ENCODE measurements at regions not wholly inside any gene's neighbourhood (a gene's known extent, or its start where the extent isn't known, plus 50 kb on each side); places are given as distances from the start of the nearest gene placed in this dataset.

DNA sequence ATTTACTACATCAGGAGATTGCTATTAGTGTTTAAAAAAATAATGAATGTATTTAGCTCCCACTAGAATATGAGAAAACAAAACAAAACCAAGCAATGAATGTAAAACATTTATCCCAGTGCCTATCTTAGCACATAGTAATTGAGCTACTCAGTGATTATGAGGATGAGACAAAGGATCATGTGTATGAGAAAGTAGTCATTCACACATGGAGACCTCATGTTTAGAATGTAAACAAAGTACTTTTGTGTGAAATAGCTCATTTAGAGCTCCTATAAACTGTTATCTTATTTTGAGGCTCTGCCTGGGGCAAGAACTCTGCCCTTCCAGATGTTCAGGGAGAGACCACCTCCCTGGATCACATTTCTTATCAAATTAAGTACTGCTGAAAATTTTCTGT lies 236.8 kb downstream of the LRRN1 start:
- DNase-seq: no peak
- no TSS peak for BruUV-seq (replicated peaks)
- ChIA-PET POLR2A (ENCODE audit: unreplicated experiment) (no interaction called here), CTCF (no interaction called here)
- H2BK120ac ChIP-seq (ENCODE audit: low read depth, low read length): no peak overlapping the region
- no peak overlapping the region for H2BK20ac ChIP-seq (ENCODE audit: low read depth, low read length)
- in situ Hi-C loops (cut with MboI; ENCODE audit: low sequenced_read_pairs): no loop called here
- dilution Hi-C loops (cut with HindIII; ENCODE audit: low sequenced_read_pairs, unreplicated experiment): no loop called here
- H3K9me1 ChIP-seq (ENCODE audit: insufficient read depth, low read length): no peaks in the 10 kb centered on the region
- no peak overlapping the region for H3K4ac ChIP-seq (ENCODE audit: low read depth, low read length)
- intact Hi-C loops (cut with micrococcal nuclease): no loop called here
- no peak for ATAC-seq (ENCODE audit: low read depth)
- no peak overlapping the region for H3K18ac ChIP-seq (ENCODE audit: low read depth, low read length)
- H3K23ac ChIP-seq (ENCODE audit: low read depth, low read length): no peak overlapping the region
- H3K79me1 ChIP-seq (ENCODE audit: low read depth in 1 of 2, low read length in 2 of 2): no peaks in the 10 kb centered on the region
- no peaks in the 10 kb centered on the region for H3K36me3 ChIP-seq (ENCODE audit: control insufficient read depth, insufficient read depth, low read length)
- H2AFZ ChIP-seq (replicated peaks; ENCODE audit: low read length, poor library complexity): no peak overlapping the region
- no peaks in the 10 kb centered on the region for H4K20me1 ChIP-seq (ENCODE audit: insufficient read depth, low read length)
- no peak overlapping the region for H4K91ac ChIP-seq (ENCODE audit: insufficient read depth, low read depth, low read length)
- no peak overlapping the region for H2BK15ac ChIP-seq (ENCODE audit: low read depth, low read length)
- H3K4me1 ChIP-seq (ENCODE audit: control insufficient read depth, insufficient read depth, low read length): no peaks in the 10 kb centered on the region
- no peak overlapping the region for H3K56ac ChIP-seq (ENCODE audit: extremely low read depth, insufficient read depth, low read length)
- no peak overlapping the region for H4K8ac ChIP-seq (ENCODE audit: low read depth in 2 of 2, low read length in 2 of 2)
- H2AK5ac ChIP-seq (ENCODE audit: low read depth, low read length): no peak overlapping the region
- no peak overlapping the region for H4K5ac ChIP-seq (ENCODE audit: low read depth, low read length)
- no peak overlapping the region for H2AK9ac ChIP-seq (replicated peaks; ENCODE audit: low read depth, low read length, poor library complexity)
- H2BK5ac ChIP-seq (ENCODE audit: low read depth, low read length, poor library complexity, severe bottlenecking): no peak overlapping the region
- no peaks in the 10 kb centered on the region for H3K27me3 ChIP-seq (ENCODE audit: control insufficient read depth, insufficient read depth, low read length)
- no peak overlapping the region for H3K9ac ChIP-seq (ENCODE audit: low read depth, low read length)
- no peak overlapping the region for H3K14ac ChIP-seq (replicated peaks; ENCODE audit: low read depth, low read length)
- TF ChIP-seq, protein P1, sequence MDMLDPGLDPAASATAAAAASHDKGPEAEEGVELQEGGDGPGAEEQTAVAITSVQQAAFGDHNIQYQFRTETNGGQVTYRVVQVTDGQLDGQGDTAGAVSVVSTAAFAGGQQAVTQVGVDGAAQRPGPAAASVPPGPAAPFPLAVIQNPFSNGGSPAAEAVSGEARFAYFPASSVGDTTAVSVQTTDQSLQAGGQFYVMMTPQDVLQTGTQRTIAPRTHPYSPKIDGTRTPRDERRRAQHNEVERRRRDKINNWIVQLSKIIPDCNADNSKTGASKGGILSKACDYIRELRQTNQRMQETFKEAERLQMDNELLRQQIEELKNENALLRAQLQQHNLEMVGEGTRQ (IDR thresholded peaks at IDR 0.05; ENCODE audit: low read depth, low read length): no peak
- TF ChIP-seq RCOR1 (IDR thresholded peaks at IDR 0.05; ENCODE audit: insufficient replicate concordance, low read length) (no peak), FOS (IDR thresholded peaks at IDR 0.05; ENCODE audit: low read depth, low read length) (no peak), SMC3 (IDR thresholded peaks at IDR 0.05; ENCODE audit: low read depth, low read length) (no peak), CHD1 (IDR thresholded peaks at IDR 0.05; ENCODE audit: low read depth, low read length) (no peak), RAD21 (IDR thresholded peaks at IDR 0.05; ENCODE audit: low read length) (no peak)
- TF ChIP-seq, protein P2, sequence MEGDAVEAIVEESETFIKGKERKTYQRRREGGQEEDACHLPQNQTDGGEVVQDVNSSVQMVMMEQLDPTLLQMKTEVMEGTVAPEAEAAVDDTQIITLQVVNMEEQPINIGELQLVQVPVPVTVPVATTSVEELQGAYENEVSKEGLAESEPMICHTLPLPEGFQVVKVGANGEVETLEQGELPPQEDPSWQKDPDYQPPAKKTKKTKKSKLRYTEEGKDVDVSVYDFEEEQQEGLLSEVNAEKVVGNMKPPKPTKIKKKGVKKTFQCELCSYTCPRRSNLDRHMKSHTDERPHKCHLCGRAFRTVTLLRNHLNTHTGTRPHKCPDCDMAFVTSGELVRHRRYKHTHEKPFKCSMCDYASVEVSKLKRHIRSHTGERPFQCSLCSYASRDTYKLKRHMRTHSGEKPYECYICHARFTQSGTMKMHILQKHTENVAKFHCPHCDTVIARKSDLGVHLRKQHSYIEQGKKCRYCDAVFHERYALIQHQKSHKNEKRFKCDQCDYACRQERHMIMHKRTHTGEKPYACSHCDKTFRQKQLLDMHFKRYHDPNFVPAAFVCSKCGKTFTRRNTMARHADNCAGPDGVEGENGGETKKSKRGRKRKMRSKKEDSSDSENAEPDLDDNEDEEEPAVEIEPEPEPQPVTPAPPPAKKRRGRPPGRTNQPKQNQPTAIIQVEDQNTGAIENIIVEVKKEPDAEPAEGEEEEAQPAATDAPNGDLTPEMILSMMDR (conservative IDR thresholded peaks at IDR 0.05; ENCODE audit: low read depth, low read length): no peak
- no peak overlapping the region for H3K4me3 ChIP-seq (ENCODE audit: insufficient read depth, low read depth, low read length)
- H3K27ac ChIP-seq (ENCODE audit: insufficient read depth, low read length): no peak overlapping the region
- H3K4me2 ChIP-seq (ENCODE audit: low read depth, low read length): no peak overlapping the region
- peaks cover 16% of the 10 kb centered on the region for H3K9me3 ChIP-seq (ENCODE audit: control insufficient read depth, insufficient read depth, low read length)

Data from IMR-90 (cell line).